ENCODE measurements at regions not wholly inside any gene's neighbourhood (a gene's known extent, or its start where the extent isn't known, plus 50 kb on each side); places are given as distances from the start of the nearest gene placed in this dataset.

DNA sequence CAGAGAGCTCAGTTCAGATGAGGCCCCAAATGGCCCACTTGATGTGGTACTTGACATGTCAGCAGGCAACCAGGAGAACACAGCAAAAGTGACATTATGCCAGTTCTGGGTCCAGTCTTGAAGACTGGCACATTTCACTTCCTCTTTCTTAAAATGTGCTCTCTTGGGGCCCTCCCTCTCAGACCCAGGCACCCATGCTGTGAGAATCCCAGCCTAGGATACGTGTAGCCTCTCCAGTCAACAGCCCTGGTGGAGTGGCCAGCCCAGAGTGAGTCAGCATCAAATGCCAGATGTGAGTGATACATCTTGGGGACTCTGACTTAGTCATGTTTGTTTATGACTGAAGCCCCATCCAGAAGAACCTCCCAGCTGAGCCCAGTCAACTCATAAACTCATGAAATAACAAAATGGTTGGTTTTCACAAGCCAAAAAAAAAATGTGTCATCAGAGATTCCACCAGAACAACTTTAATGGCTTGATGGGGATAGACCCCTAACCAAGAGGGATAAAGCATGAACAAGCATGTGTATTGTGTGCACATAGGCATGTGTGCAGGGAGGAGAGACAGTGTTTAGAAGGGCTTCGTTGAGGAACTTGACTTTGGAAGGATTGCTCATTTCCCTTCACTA, 82.5 kb upstream of the TNRC6C start:
- FAIRE-seq (no peak), DNase-seq (ENCODE audit: insufficient read length, low spot score) (no peak)
- TF ChIP-seq SPI1 (IDR thresholded peaks at IDR 0.05; ENCODE audit: low read depth, low read length) (peak; percentile 87), POLR2AphosphoS5 (IDR thresholded peaks at IDR 0.05; ENCODE audit: low read depth, low read length) (no peak)

DNA sequence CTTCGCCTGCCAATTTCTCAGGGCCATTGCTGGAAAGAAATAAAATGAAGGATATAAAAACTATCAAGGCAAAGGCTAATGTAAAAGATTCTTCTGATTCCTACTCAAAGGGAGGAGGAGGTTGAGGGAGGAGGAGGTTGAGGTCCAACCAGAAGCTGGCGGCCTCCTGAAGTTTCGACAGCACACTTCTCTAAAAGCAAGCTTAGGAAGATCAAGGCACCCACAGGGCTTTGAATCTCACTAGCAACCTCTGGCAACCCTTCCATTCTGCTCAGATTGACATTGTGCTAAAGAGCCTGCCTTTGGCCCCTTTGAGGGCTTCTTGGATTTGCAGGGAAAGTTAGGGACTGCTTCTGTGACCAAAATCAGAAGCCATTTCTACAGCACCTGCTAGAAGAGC, 81.5 kb upstream of the TNRC6C start:
- DNase-seq (ENCODE audit: insufficient read length, low spot score) = no peak
- no peak for TF ChIP-seq PAX5 (IDR thresholded peaks at IDR 0.05; ENCODE audit: insufficient read depth, low read length, severe bottlenecking)
- no peak for TF ChIP-seq POLR2A (IDR thresholded peaks at IDR 0.05; ENCODE audit: low read depth, low read length)
- TF ChIP-seq SPI1 (IDR thresholded peaks at IDR 0.05; ENCODE audit: low read depth, low read length) = no peak
- no peak for TF ChIP-seq POLR2AphosphoS5 (IDR thresholded peaks at IDR 0.05; ENCODE audit: low read depth, low read length)
- no peak for TF ChIP-seq TAF1 (IDR thresholded peaks at IDR 0.05; ENCODE audit: low read depth, low read length)
- no peak for TF ChIP-seq POU2F2 (IDR thresholded peaks at IDR 0.05; ENCODE audit: low read depth, low read length)
- FAIRE-seq = no peak

DNA sequence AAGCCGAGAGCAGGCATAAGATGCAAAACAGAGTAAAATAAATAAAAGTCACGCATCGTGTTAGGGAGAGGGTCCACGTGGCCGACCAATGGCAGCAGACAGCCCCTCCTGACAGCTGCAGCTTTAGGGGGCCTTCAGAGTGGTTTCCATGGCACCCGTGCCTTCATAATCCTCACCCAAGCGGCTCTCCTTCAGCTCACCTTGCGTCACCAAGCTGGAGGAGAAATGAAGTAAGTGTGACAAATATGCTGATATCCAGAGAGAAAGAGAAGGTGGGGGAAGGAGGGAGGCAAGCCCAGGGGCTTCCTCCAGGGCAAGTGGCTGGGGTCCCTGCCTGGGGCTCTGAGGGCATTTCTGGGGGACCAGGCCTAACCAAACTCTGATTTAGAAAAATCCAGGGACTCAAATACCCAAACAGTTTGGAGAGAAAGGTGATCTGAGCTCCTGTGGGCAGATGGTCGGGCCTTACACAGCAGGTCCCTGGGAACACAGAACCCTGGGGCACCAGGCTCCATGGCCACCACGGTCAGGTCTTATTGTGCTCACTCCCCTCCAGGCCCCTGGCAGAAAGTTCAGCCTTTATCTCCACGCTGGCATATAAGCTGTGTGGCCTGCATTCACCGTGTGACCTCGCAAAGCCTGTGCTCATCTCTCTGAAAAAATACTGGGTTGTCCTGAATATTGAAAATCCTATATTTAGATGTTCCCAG, 80.7 kb upstream of the TNRC6C start:
- TF ChIP-seq TAF1 (IDR thresholded peaks at IDR 0.05; ENCODE audit: low read depth, low read length) (no peak), PAX5 (IDR thresholded peaks at IDR 0.05; ENCODE audit: insufficient read depth, low read length, severe bottlenecking) (no peak), POLR2AphosphoS5 (IDR thresholded peaks at IDR 0.05; ENCODE audit: low read depth, low read length) (no peak), SPI1 (IDR thresholded peaks at IDR 0.05; ENCODE audit: low read depth, low read length) (no peak), POLR2A (IDR thresholded peaks at IDR 0.05; ENCODE audit: low read depth, low read length) (no peak), POU2F2 (IDR thresholded peaks at IDR 0.05; ENCODE audit: low read depth, low read length) (no peak)
- no peak for DNase-seq (ENCODE audit: insufficient read length, low spot score)
- no peak for FAIRE-seq

DNA sequence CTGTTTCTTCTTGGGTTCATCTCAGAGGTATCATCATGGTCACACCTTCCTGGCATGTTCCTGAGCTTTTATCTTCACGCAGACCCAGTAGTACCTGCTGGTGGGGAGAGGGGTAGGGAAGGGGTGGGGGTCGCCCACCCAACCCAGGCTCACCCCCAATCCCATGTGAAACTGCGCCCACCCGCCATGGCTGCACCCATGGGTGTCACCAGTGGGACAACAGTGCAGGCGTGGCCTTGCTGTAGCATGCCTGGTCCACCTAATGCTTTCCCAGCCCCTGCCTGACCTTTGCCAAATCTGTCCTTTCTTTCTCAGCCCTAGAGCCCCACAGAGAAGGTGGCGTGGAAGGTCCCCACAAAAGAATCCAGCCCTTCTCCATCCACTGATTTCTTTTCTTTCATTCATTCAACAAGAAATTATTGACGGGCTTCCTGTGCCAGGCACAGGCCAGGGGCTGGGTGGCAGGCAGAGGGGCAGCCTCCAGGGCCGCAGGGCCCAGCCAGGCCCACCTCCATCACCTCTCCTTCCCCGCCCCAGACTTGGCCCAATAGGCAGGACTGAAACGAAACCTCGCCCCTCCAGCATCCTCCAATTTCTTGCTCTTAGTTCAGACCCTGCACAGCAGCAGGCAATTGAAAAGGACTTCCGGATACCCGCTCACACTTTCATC, 79.1 kb upstream of the TNRC6C start:
- FAIRE-seq = no peak
- TF ChIP-seq POU2F2 (IDR thresholded peaks at IDR 0.05; ENCODE audit: low read depth, low read length) = no peak
- TF ChIP-seq SPI1 (IDR thresholded peaks at IDR 0.05; ENCODE audit: low read depth, low read length) = no peak
- TF ChIP-seq POLR2AphosphoS5 (IDR thresholded peaks at IDR 0.05; ENCODE audit: low read depth, low read length) = no peak

DNA sequence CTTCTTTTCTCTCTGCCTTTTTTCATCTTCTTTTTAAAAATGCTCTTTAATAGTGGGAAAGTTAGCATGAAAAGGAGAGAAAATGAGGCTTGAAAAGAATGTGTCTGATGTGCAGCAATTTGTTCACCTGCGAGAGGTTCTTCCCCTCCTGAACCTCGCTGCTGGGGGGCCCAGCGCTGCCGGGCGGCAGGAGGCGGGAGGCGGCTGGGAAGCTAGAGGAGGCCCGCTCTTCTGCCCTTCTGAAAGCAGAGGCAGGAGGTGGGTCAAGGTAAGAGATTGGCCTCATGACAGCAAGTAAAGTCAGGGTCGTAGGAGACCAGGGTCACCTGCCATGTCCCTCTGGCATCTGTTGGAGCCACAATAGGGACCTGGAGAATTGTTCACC, 78.6 kb upstream of the TNRC6C start:
- DNase-seq (ENCODE audit: insufficient read length, low spot score) = no peak
- FAIRE-seq = no peak
- TF ChIP-seq POLR2A (IDR thresholded peaks at IDR 0.05; ENCODE audit: low read depth, low read length) (no peak), POLR2AphosphoS5 (IDR thresholded peaks at IDR 0.05; ENCODE audit: low read depth, low read length) (no peak), SPI1 (IDR thresholded peaks at IDR 0.05; ENCODE audit: low read depth, low read length) (no peak), PAX5 (IDR thresholded peaks at IDR 0.05; ENCODE audit: insufficient read depth, low read length, severe bottlenecking) (no peak), POU2F2 (IDR thresholded peaks at IDR 0.05; ENCODE audit: low read depth, low read length) (no peak), TAF1 (IDR thresholded peaks at IDR 0.05; ENCODE audit: low read depth, low read length) (no peak)

More for the DNA sequence above, 79.1 kb upstream of the TNRC6C start:
- no peak for DNase-seq (ENCODE audit: insufficient read length, low spot score)

DNA sequence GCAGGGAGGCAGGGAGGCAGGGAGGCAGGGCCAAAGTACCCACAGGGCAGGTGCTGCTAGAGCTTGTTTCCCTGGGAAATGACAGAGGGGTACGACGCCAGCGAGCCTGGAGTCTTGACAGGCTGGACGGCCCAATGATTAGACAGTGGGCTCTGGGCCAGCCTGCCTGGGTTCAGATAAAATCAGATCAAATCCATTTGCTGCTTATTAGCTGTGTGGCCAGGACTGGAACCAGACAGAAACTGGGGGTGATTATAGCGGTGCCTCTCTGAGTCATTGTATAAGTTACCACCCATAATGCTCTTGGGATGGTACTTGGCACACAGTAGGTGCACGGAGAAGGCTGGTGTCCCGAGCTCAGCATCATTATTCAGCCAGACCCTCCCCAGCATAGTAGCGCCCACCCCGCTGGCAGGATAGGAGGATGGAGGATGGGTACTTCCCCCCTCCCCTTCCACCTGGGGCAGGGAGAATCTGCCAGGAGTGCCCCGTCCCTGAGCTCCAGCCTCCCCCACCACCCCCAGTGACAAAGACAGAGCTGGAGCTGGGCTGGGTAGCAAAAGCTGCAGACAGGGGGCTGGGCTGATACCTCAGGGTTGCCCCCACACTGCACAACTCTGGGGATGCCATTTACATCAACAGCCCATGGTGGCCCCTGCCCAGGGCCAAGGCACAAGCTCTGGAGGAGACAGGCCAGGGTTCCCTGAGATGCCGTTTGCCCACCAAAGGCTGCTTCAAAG, 77.6 kb upstream of the TNRC6C start:
- TF ChIP-seq TAF1 (IDR thresholded peaks at IDR 0.05; ENCODE audit: low read depth, low read length) (no peak), POLR2AphosphoS5 (IDR thresholded peaks at IDR 0.05; ENCODE audit: low read depth, low read length) (no peak), POLR2A (IDR thresholded peaks at IDR 0.05; ENCODE audit: low read depth, low read length) (no peak), SPI1 (IDR thresholded peaks at IDR 0.05; ENCODE audit: low read depth, low read length) (no peak), POU2F2 (IDR thresholded peaks at IDR 0.05; ENCODE audit: low read depth, low read length) (no peak), PAX5 (IDR thresholded peaks at IDR 0.05; ENCODE audit: insufficient read depth, low read length, severe bottlenecking) (no peak)
- DNase-seq (ENCODE audit: insufficient read length, low spot score) (no peak), FAIRE-seq (no peak)

DNA sequence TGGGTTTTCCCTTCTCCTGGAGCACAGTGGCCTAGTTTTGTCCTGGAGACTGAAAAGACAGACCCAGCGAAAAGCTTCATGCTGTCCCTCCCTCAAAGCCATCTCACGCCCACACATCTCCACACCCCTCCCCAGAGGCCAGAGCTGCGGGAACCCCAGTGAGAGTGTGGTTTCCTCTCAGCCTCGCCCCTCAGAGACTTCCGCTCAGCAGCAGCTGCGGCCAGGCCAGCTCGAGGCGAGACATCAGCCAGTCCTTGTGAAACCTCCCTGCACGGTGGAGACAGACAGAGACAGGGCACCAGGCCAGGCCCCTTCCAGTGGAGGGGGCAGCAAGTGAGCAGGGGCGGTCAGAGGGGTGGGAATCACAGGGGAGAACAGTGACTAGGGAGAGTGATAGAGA, 77.0 kb upstream of the TNRC6C start:
- TF ChIP-seq SPI1 (IDR thresholded peaks at IDR 0.05; ENCODE audit: low read depth, low read length) (peak; percentile 83), TAF1 (IDR thresholded peaks at IDR 0.05; ENCODE audit: low read depth, low read length) (no peak), POU2F2 (IDR thresholded peaks at IDR 0.05; ENCODE audit: low read depth, low read length) (peak; percentile 55; the same call in 1 of the 2 replicates)
- FAIRE-seq (peak; percentile 98), DNase-seq (ENCODE audit: insufficient read length, low spot score) (peak; percentile 94)

DNA sequence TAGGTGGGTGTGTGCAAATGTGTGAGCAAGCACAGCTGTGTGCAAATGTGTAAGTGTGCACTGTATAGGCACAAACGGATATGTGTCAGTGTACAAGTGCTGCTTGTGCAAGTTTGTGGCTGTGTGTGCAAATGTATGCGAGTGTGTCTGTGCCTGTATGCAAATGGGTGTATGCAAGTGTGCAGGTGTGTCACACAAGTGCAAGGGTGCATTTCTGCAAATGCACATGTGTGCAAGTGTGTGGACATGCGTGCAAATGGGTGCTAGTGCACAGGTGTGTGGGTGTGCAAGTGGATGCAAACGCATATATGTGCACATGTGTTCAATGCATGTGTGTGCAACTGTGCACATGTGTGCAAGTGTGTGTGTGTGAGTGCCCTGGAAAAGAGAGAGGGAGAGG, 76.5 kb upstream of the TNRC6C start:
- TF ChIP-seq PAX5 (IDR thresholded peaks at IDR 0.05; ENCODE audit: insufficient read depth, low read length, severe bottlenecking) = no peak
- no peak for TF ChIP-seq POLR2AphosphoS5 (IDR thresholded peaks at IDR 0.05; ENCODE audit: low read depth, low read length)
- no peak for TF ChIP-seq SPI1 (IDR thresholded peaks at IDR 0.05; ENCODE audit: low read depth, low read length)
- no peak for TF ChIP-seq TAF1 (IDR thresholded peaks at IDR 0.05; ENCODE audit: low read depth, low read length)
- no peak for TF ChIP-seq POU2F2 (IDR thresholded peaks at IDR 0.05; ENCODE audit: low read depth, low read length)
- no peak for TF ChIP-seq POLR2A (IDR thresholded peaks at IDR 0.05; ENCODE audit: low read depth, low read length)
- DNase-seq (ENCODE audit: insufficient read length, low spot score) (no peak), FAIRE-seq (no peak)

DNA sequence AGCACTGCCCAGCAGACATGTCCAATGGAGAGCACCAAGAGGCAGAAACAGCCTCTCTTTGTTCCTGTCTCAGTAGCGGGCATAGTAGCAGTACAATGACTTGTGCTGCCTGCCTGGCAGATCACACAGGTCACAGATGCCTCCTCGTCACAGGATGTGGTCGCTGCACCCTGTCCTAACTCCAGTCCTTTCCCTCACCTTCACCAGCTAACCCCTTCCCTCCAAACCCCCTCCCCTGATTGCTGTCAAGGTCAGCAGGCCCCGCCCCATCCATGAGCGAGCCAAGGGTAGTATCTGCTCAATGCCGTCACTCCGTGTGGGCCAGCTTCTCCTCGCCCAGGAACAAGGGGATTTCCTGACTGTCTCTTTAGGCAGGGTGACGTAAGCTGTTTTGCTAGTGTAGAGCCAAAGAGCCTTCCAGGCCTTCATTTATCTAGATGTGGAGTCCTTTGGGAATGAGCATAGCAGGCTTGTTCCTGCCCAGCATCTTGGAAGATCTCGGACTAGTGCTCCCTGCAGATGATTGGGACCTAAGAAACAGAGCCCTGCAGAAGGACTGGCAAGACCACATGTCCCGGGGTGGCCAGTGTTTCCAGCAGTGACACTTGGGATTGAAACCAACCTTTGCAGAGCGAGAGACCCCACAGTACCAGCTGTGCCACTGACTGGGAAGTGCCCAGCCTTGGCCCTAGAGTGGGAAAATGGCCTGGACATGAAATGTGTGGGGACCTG, 75.9 kb upstream of the TNRC6C start:
- no peak for FAIRE-seq
- no peak for TF ChIP-seq POLR2A (IDR thresholded peaks at IDR 0.05; ENCODE audit: low read depth, low read length)
- TF ChIP-seq POU2F2 (IDR thresholded peaks at IDR 0.05; ENCODE audit: low read depth, low read length) = no peak
- no peak for TF ChIP-seq TAF1 (IDR thresholded peaks at IDR 0.05; ENCODE audit: low read depth, low read length)
- TF ChIP-seq POLR2AphosphoS5 (IDR thresholded peaks at IDR 0.05; ENCODE audit: low read depth, low read length) = no peak
- DNase-seq (ENCODE audit: insufficient read length, low spot score) = no peak
